ENCODE measurements at regions not wholly inside any gene's neighbourhood (a gene's known extent, or its start where the extent isn't known, plus 50 kb on each side); places are given as distances from the start of the nearest gene placed in this dataset.

DNA sequence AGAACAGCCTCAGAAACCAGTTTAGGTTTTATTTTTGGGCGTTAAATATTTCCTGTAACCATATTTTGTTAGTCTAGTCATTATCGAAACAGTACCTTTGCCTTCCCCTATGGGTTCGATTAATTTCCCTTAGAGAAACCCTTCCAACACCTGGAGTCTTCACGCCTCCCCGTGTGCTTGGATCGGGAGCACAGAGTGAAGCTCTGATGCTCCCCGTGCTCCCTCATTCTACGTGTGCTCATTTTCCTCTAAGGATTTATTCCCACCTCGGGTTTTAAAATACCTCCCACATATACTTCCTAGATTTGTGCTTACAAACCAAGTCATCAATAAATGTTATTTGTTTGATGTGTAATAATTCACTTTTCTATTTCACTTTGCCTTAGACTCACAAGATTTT is 142.4 kb downstream of the TTLL2 start:
- TF ChIP-seq, protein P1, sequence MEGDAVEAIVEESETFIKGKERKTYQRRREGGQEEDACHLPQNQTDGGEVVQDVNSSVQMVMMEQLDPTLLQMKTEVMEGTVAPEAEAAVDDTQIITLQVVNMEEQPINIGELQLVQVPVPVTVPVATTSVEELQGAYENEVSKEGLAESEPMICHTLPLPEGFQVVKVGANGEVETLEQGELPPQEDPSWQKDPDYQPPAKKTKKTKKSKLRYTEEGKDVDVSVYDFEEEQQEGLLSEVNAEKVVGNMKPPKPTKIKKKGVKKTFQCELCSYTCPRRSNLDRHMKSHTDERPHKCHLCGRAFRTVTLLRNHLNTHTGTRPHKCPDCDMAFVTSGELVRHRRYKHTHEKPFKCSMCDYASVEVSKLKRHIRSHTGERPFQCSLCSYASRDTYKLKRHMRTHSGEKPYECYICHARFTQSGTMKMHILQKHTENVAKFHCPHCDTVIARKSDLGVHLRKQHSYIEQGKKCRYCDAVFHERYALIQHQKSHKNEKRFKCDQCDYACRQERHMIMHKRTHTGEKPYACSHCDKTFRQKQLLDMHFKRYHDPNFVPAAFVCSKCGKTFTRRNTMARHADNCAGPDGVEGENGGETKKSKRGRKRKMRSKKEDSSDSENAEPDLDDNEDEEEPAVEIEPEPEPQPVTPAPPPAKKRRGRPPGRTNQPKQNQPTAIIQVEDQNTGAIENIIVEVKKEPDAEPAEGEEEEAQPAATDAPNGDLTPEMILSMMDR (IDR thresholded peaks at IDR 0.05; ENCODE audit: low read depth, low read length), result no peak
- in situ Hi-C loops (cut with HindIII; ENCODE audit: low sequenced_read_pairs), result no loop called here
- no peak for DNase-seq (ENCODE audit: low read depth, low spot score)
- no peak overlapping the region for H3K4me3 ChIP-seq (ENCODE audit: low read depth, low read length)

DNA sequence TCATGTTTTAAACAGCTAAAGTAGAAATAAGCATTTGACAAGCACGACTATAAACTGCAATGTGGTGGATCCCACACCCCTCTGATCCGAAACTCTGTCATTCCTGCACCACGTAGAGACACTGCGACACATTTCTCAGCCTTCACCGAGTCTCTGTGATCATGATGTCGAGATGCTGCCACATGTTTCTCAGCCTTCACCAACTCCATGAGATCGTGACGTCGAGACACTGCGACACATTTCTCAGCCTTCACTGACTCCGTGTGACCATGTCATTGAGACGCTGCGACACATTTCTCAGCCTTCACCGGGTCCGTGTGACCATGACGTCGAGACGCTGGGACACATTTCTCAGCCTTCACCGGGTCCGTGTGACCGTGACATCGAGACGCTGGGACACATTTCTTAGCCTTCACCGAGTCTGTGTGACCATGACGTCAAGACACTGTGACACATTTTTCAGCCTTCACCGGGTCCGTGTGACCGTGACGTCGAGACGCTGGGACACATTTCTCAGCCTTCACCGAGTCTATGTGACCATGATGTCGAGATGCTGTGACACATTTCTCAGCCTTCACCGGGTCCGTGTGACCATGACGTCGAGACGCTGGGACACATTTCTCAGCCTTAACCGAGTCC is 143.0 kb downstream of the TTLL2 start:
- in situ Hi-C loops (cut with HindIII; ENCODE audit: low sequenced_read_pairs), result no loop called here
- no peak overlapping the region for H3K4me3 ChIP-seq (ENCODE audit: low read depth, low read length)
- no peak for DNase-seq (ENCODE audit: low read depth, low spot score)
- TF ChIP-seq, protein P1 (IDR thresholded peaks at IDR 0.05; ENCODE audit: low read depth, low read length), result no peak

- no peak overlapping the region for H3K4me3 ChIP-seq (ENCODE audit: low read depth, low read length)
- DNase-seq (ENCODE audit: low read depth, low spot score), result no peak
- TF ChIP-seq, protein P1 (IDR thresholded peaks at IDR 0.05; ENCODE audit: low read depth, low read length), result no peak
- in situ Hi-C loops (cut with HindIII; ENCODE audit: low sequenced_read_pairs), result no loop called here
These were observed 144.2 kb downstream of the TTLL2 start for GRCh38 chr6:167469101-167469500.

DNA sequence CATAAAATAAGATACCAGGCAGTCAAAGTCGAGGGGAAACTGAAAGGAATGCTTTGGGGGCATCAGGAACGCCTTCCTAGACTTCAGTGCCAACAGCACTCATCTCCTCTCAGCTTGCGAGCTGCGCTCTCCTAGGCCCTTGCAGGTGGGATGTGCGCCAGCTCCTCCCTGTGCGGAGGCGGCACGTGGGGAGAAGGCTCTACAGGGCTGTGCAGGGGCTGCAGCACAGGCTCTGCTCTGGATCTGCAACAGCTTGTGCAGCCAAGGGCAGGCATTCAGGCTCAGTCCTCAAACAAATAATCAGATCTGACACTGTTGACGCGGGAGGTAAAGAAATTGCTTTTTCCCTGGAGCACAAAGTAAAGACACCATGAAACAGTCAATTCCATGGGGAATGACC is 144.8 kb downstream of the TTLL2 start:
- DNase-seq (ENCODE audit: low read depth, low spot score), result no peak
- in situ Hi-C loops (cut with HindIII; ENCODE audit: low sequenced_read_pairs), result no loop called here
- no peak overlapping the region for H3K4me3 ChIP-seq (ENCODE audit: low read depth, low read length)
- TF ChIP-seq, protein P1 (IDR thresholded peaks at IDR 0.05; ENCODE audit: low read depth, low read length), result no peak

GRCh38 chr6:167470101-167470835 is 145.4 kb downstream of the TTLL2 start:
- TF ChIP-seq, protein P1 (IDR thresholded peaks at IDR 0.05; ENCODE audit: low read depth, low read length), result no peak
- in situ Hi-C loops (cut with HindIII; ENCODE audit: low sequenced_read_pairs), result no loop called here
- DNase-seq (ENCODE audit: low read depth, low spot score), result no peak

GRCh38 chr6:167470836-167471547 is 146.1 kb downstream of the TTLL2 start:
- DNase-seq (ENCODE audit: low read depth, low spot score), result no peak
- no peak overlapping the region for H3K4me3 ChIP-seq (ENCODE audit: low read depth, low read length)
- TF ChIP-seq, protein P1 (IDR thresholded peaks at IDR 0.05; ENCODE audit: low read depth, low read length), result no peak
- in situ Hi-C loops (cut with HindIII; ENCODE audit: low sequenced_read_pairs), result no loop called here

More at GRCh38 chr6:167470101-167470835, 145.4 kb downstream of the TTLL2 start:
- no peak overlapping the region for H3K4me3 ChIP-seq (ENCODE audit: low read depth, low read length)
